Activated naive CD8-positive, alpha-beta T cell (primary cell): ENCODE measurements at regions not wholly inside any gene's neighbourhood (a gene's known extent, or its start where the extent isn't known, plus 50 kb on each side); places are given as distances from the start of the nearest gene placed in this dataset.

ENCODE experiments used
- H3K27ac Mint-ChIP-seq: one replicate; pipeline ENCODE4 v1.8.0; 2021; ENCODE audit warnings: mixed read lengths
- H3K27me3 Mint-ChIP-seq: one replicate; pipeline ENCODE4 v1.8.0; 2021; ENCODE audit warnings: mixed read lengths
- H3K36me3 Mint-ChIP-seq: one replicate; pipeline ENCODE4 v1.8.0; 2021; ENCODE audit warnings: mixed read lengths
- H3K4me1 Mint-ChIP-seq: one replicate; pipeline ENCODE4 v1.8.0; 2021; ENCODE audit warnings: low read depth, mixed read lengths
- H3K4me3 Mint-ChIP-seq: one replicate; pipeline ENCODE4 v1.8.0; 2021; ENCODE audit warnings: mild to moderate bottlenecking, mixed read lengths
- H3K9me3 Mint-ChIP-seq: one replicate; pipeline ENCODE4 v1.8.0; 2021; ENCODE audit warnings: low read depth, mixed read lengths

GRCh38 chr14:106876711-106877110 is 1350.3 kb downstream of the TMEM121 start:
- Mint-ChIP-seq H3K4me1 (peaks cover 11% of the 10 kb centered on the region), H3K4me3 (no peak overlapping the region), H3K36me3 (no peaks in the 10 kb centered on the region), H3K27ac (no peak overlapping the region), H3K9me3 (no peaks in the 10 kb centered on the region), H3K27me3 (peaks cover 18% of the 10 kb centered on the region)

- Mint-ChIP-seq H3K9me3 (no peaks in the 10 kb centered on the region), H3K4me1 (peaks cover 11% of the 10 kb centered on the region), H3K4me3 (no peak overlapping the region), H3K36me3 (no peaks in the 10 kb centered on the region), H3K27ac (no peak overlapping the region), H3K27me3 (peaks cover 18% of the 10 kb centered on the region)
Measured at GRCh38 chr14:106877517-106877916, 1351.1 kb downstream of the TMEM121 start.

DNA sequence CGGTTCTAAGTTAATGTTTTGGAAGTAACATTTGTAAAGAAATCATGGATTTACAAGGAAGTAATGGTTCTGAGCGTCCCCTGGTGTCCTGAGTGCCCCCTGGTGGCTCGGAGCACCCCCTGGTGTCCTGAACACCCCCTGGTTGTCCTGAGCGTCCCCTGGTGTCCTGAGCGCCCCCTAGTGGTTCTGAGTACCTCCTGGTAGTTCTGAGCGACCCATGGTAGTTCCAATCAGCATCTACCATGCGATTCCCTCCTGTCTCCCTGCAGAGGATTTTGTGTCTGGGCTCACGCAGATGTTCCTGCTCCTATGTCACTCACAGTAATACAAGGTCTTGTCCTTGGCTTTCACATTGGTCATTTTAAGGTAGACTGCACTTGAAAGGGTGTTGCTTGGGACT is 1352.9 kb downstream of the TMEM121 start:
- Mint-ChIP-seq H3K4me1 (peaks cover under 1% of the 10 kb centered on the region), H3K4me3 (no peak overlapping the region)

GRCh38 chr14:106883218-106883692 is 1356.9 kb downstream of the TMEM121 start:
- H3K4me1 Mint-ChIP-seq, result no peaks in the 10 kb centered on the region
- no peak overlapping the region for H3K4me3 Mint-ChIP-seq
- no peak overlapping the region for H3K27ac Mint-ChIP-seq
- peaks cover 1% of the 10 kb centered on the region for H3K27me3 Mint-ChIP-seq
- H3K9me3 Mint-ChIP-seq, result no peaks in the 10 kb centered on the region
- H3K36me3 Mint-ChIP-seq, result no peaks in the 10 kb centered on the region

More for the DNA sequence above, 1352.9 kb downstream of the TMEM121 start:
- Mint-ChIP-seq H3K27me3 (peaks cover 18% of the 10 kb centered on the region), H3K36me3 (no peaks in the 10 kb centered on the region), H3K27ac (no peak overlapping the region), H3K9me3 (no peaks in the 10 kb centered on the region)
